Prostate gland (tissue), 2 donors: ENCODE measurements at regions not wholly inside any gene's neighbourhood (a gene's known extent, or its start where the extent isn't known, plus 50 kb on each side); places are given as distances from the start of the nearest gene placed in this dataset.

Experiments
- CTCF ChIP-seq, 4 experiments: fragments of 200-600 bp in 2 of 4; fragments of 450-650 bp in 2 of 4; sonication (generic) in 2 of 4; IDR thresholded peaks; 1 replicate in 3 of 4; 2 replicates in 1 of 4; pipeline ENCODE4 v1.5.1; 2016 to 2019; ENCODE audit warnings: antibody characterized with exemption in 4 of 4, mild to moderate bottlenecking in 2 of 4, moderate library complexity in 2 of 4
- POLR2A ChIP-seq: fragments of 450-650 bp; IDR thresholded peaks from one replicate; pipeline ENCODE4 v1.6.1; 2016; ENCODE audit warnings: antibody characterized with exemption, mild to moderate bottlenecking

DNA sequence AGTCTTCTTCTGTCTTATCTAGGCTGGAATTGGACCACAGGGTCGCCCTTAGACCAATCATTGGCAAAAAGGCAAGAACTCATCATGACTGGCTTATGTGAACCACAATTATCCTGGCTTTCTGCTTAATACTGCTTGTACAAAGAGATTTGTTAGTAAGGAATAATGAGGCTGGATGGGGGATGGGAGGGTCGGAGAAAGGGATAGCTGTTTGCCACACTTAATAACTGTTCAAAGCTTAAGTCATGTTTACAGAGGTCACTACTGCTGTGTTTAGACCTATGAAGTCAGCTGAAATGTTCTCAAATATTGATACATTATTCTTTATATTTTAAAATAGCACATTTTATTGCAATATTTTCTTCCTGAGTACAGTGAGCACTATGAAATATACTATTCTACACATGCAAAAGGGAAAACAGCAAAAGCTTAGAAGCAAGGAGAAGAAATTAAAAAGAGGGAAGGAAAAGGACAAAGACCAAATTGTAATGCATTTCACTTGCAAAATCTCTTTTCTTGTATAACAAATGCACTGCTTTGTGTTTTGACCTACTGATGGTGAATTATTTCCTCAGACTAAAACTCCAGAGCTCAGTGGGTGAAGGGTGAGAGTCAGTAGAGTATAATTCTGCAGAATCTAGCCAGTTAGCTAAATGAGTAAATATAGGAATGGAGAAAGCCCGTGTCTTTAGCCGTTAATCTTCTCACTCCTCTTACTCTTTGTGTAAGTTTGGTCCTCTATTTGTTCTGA, 404.9 kb upstream of the ZNF608 start:
- TF ChIP-seq CTCF (IDR thresholded peaks at IDR 0.05) (no peak), POLR2A (no peak)
